ENCODE measurements at regions not wholly inside any gene's neighbourhood (a gene's known extent, or its start where the extent isn't known, plus 50 kb on each side); places are given as distances from the start of the nearest gene placed in this dataset.

DNA sequence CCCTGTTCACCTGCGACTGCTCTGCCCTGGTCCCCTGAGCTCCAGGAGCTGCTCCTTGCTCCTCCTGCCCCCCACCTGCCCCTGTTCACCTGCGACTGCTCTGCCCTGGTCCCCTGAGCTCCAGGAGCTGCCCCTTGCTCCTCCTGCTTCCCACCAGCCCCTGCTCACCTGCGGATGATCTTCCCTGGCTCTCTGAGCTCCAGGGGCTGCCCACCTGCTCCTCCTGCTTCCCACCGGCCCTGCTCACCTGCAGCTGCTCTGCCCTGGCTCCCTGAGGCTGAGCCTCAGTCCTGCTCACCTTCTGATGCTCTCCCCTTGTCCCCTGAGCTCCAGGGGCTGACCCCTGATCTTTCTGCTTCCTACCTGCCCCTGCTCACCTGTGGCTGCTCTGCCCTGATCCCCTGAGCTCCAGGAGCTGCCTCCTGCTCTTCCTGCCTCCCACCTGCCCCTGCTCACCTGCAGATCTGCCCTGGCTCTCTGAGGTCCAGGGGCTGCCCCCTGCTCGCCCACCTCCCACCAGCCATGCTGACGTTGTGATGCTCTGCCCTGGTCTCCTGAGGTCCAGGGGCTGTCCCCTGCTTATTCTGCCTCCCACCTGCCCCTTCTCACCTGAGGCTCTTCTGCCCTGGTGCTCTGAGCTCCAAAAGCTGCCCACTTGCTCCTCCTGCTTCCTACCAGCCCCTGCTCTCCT is 219.2 kb downstream of the TMEM121 start:
- TF ChIP-seq CTCF (IDR thresholded peaks at IDR 0.05): no peak
- no peak for TF ChIP-seq POLR2A (IDR thresholded peaks at IDR 0.05)
- no peak for TF ChIP-seq EP300 (IDR thresholded peaks at IDR 0.05; ENCODE audit: low read depth)
